Right lobe of liver (tissue), 6 donors: ENCODE measurements at regions not wholly inside any gene's neighbourhood (a gene's known extent, or its start where the extent isn't known, plus 50 kb on each side); places are given as distances from the start of the nearest gene placed in this dataset.

Source experiments
- ATAC-seq, 4 donors: fragments of 200-7000 bp; cut with Tn5 transposase; one replicate each; pipeline ENCODE4 v1.9.1; 2020; ENCODE audit warnings: mild to moderate bottlenecking in 4 of 4, moderate library complexity in 4 of 4
- DNase-seq, 3 donors: peaks; one replicate each; pipeline ENCODE4 v3.0.0-alpha.2; 2020
- H3K27ac ChIP-seq, 3 donors: fragments of 200-600 bp; one replicate each; pipeline ENCODE4 v1.8.0; 2022
- H3K27me3 ChIP-seq, 2 donors: fragments of 200-600 bp; one replicate each; pipeline ENCODE4 v1.8.0; 2022
- H3K36me3 ChIP-seq, 4 donors: fragments of 200-600 bp; sonication (generic) in 1 of 4; one replicate each; pipeline versions ENCODE4 v1.5.1 to v1.8.0; 2017 to 2022; ENCODE audit warnings: control low read depth in 1 of 4
- H3K4me1 ChIP-seq, 4 donors: fragments of 200-600 bp; sonication (generic) in 1 of 4; one replicate each; pipeline versions ENCODE4 v1.5.1 to v1.8.0; 2017 to 2022; ENCODE audit warnings: control low read depth in 1 of 4
- H3K4me3 ChIP-seq, 3 donors: fragments of 200-600 bp; one replicate each; pipeline ENCODE4 v1.8.0; 2022
- H3K9me3 ChIP-seq, 4 donors: fragments of 200-600 bp; sonication (generic) in 1 of 4; one replicate each; pipeline versions ENCODE4 v1.5.1 to v1.8.0; 2017 to 2022; ENCODE audit warnings: control low read depth in 1 of 4
- CTCF ChIP-seq, 4 donors: fragments of 200-600 bp in 3 of 4; fragments of 450-650 bp in 1 of 4; IDR thresholded peaks; one replicate each; pipeline versions ENCODE4 v1.5.1 to v1.8.0; 2016 to 2022; ENCODE audit warnings: antibody characterized with exemption in 4 of 4, mild to moderate bottlenecking in 2 of 4
- POLR2A ChIP-seq: fragments of 450-650 bp; IDR thresholded peaks from one replicate; pipeline ENCODE4 v1.6.1; 2017; ENCODE audit warnings: antibody characterized with exemption, mild to moderate bottlenecking
- WGBS: methylation state at CpG from one replicate; pipeline ENCODE4 v1.1.6; 2018; ENCODE audit warnings: low coverage, low lambda C conversion rate; ENCODE audit not compliant: insufficient coverage; ENCODE audit errors: missing lambda C conversion rate; 5-methylcytosine and 5-hydroxymethylcytosine counted together
- intact Hi-C, 2 donors: fragments of 100-400 bp; cut with DNase I; formaldehyde crosslinking; loops; one replicate each; pipeline versions ENCODE4 v1.11.2 to v1.14.1; 2022
- donor health status: DM: no; HTN: yes; CAD: no.
- donor health status: DM: no; HTN: no; CAD: no.
- donor health status: DM: no; HTN: no; CAD: no.
- donor health status: DM: no; HTN: yes; CAD: no.
- donor health status: DM: no; HTN: yes; CAD: no.

GRCh38 chr12:21993438-21993981 lies 52.3 kb upstream of the ABCC9 start:
- intact Hi-C loops: loop anchor here (10.0 kb wide), 2 partner anchors 289 to 299 kb away; no protein-coding TSS in a partner anchor
- Histone ChIP-seq H3K27ac (no peak overlapping the region), H3K27me3 (no peaks in the 10 kb centered on the region), H3K36me3 (no peaks in the 10 kb centered on the region), H3K9me3 (no peaks in the 10 kb centered on the region), H3K4me3 (no peak overlapping the region), H3K4me1 (no peaks in the 10 kb centered on the region)
- no peak for TF ChIP-seq CTCF (IDR thresholded peaks at IDR 0.05)
- no peak for TF ChIP-seq POLR2A
- 70% methylated on average over 2 of the region's 2 CpGs for WGBS
- ATAC-seq (no peak), DNase-seq (no peak)

DNA sequence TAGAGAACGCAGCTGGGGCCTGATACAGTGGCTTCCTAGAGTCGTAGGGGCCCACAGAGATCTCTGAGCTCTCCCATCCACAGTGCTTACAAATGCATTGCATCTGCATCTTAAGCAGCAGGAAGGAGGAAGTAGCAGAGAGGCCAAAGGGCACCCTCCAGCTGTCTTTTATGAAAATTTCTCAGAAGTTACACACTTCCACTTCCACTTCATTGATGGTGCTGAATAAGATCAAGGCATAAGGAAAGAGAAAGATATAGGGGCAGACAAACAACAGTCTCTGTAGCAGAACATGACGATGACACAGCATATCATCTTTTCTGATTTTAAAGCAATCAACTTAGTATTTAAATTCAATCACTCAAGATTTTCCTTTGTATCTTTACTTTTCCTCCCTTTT lies 51.6 kb upstream of the ABCC9 start:
- ATAC-seq: peak; percentile 65 to 89 (median 76)
- peak in 1 of 3 donors; percentile 24 for DNase-seq
- intact Hi-C loops: loop anchor here (10.0 kb wide), 2 partner anchors 288 to 298 kb away; no protein-coding TSS in a partner anchor

DNA sequence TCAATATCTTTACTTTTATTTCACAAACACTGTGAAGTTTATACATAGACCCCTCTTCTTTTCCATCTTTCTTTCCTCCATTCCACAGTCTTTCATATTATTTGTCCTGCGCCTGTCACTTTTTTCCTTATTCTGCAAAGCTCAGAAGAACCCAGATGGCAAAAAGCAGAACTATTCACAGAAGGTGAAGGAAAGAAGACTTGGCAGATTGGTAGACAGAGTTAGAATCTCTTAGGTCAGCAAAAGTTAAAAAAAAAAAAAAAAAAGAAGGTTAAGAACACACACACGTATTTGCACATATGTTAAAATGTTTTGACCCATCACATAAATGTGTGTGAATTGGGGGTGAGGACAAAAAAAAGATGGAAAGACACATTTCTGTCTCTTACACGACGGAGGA lies 50.3 kb upstream of the ABCC9 start:
- Histone ChIP-seq H3K27me3 (no peaks in the 10 kb centered on the region), H3K4me3 (no peak overlapping the region), H3K27ac (no peak overlapping the region), H3K4me1 (no peaks in the 10 kb centered on the region), H3K9me3 (no peaks in the 10 kb centered on the region), H3K36me3 (no peaks in the 10 kb centered on the region)
- DNase-seq (no peak), ATAC-seq (no peak)
- intact Hi-C loops: loop anchor here (10.0 kb wide), 2 partner anchors 287 to 297 kb away; no protein-coding TSS in a partner anchor
- TF ChIP-seq CTCF (IDR thresholded peaks at IDR 0.05) (no peak), POLR2A (no peak)
- WGBS: 68% methylated on average over 4 of the region's 4 CpGs

More for the DNA sequence above, 51.6 kb upstream of the ABCC9 start:
- TF ChIP-seq POLR2A: no peak
- no peak for TF ChIP-seq CTCF (IDR thresholded peaks at IDR 0.05)
- no peak overlapping the region for H3K4me3 ChIP-seq
- 67% methylated on average over 2 of the region's 3 CpGs for WGBS
- no peaks in the 10 kb centered on the region for H3K27me3 ChIP-seq
- no peak overlapping the region for H3K27ac ChIP-seq
- no peaks in the 10 kb centered on the region for H3K4me1 ChIP-seq
- no peaks in the 10 kb centered on the region for H3K9me3 ChIP-seq
- no peaks in the 10 kb centered on the region for H3K36me3 ChIP-seq
